ENCODE measurements at regions not wholly inside any gene's neighbourhood (a gene's known extent, or its start where the extent isn't known, plus 50 kb on each side); places are given as distances from the start of the nearest gene placed in this dataset.

GRCh38 chr2:12070581-12070980 is 324.1 kb downstream of the LPIN1 start:
- DNase-seq = no peak
- no peak for TF ChIP-seq CTCF (IDR thresholded peaks at IDR 0.05)
- no peak for TF ChIP-seq POLR2A (IDR thresholded peaks at IDR 0.05)
- Histone ChIP-seq H3K4me1 (no peaks in the 10 kb centered on the region), H3K36me3 (no peaks in the 10 kb centered on the region), H3K27ac (no peak overlapping the region), H3K27me3 (no peaks in the 10 kb centered on the region), H3K4me3 (replicated peaks in 1 of 3) (no peak overlapping the region), H3K9me3 (no peaks in the 10 kb centered on the region)
- intact Hi-C loops (cut with DNase I) = no loop called here
- WGBS, 2 donors = 95 to 96% methylated on average over 4 of the region's 4 CpGs

GRCh38 chr2:12071318-12071717 is 324.9 kb downstream of the LPIN1 start:
- intact Hi-C loops (cut with DNase I) = no loop called here
- no peak for DNase-seq

GRCh38 chr2:12073217-12073852 is 326.9 kb downstream of the LPIN1 start:
- no peak overlapping the region for H3K27ac ChIP-seq
- 93 to 95% methylated on average over 6 of the region's 6 CpGs for WGBS, 2 donors
- no peak for DNase-seq
- H3K27me3 ChIP-seq = no peaks in the 10 kb centered on the region
- no peaks in the 10 kb centered on the region for H3K36me3 ChIP-seq
- no peaks in the 10 kb centered on the region for H3K9me3 ChIP-seq
- intact Hi-C loops (cut with DNase I) = no loop called here
- no peaks in the 10 kb centered on the region for H3K4me1 ChIP-seq
- no peak overlapping the region for H3K4me3 ChIP-seq (replicated peaks in 1 of 3)
- TF ChIP-seq CTCF (IDR thresholded peaks at IDR 0.05) (no peak), POLR2A (IDR thresholded peaks at IDR 0.05) (no peak)

More at GRCh38 chr2:12071318-12071717, 324.9 kb downstream of the LPIN1 start:
- no peak overlapping the region for H3K4me3 ChIP-seq (replicated peaks in 1 of 3)
- H3K36me3 ChIP-seq = no peaks in the 10 kb centered on the region
- TF ChIP-seq CTCF (IDR thresholded peaks at IDR 0.05) (no peak), POLR2A (IDR thresholded peaks at IDR 0.05) (no peak)
- no peaks in the 10 kb centered on the region for H3K4me1 ChIP-seq
- no peak overlapping the region for H3K27ac ChIP-seq
- H3K27me3 ChIP-seq = no peaks in the 10 kb centered on the region
- H3K9me3 ChIP-seq = no peaks in the 10 kb centered on the region

- Histone ChIP-seq H3K4me1 (no peaks in the 10 kb centered on the region), H3K27me3 (no peaks in the 10 kb centered on the region), H3K27ac (no peak overlapping the region), H3K9me3 (no peaks in the 10 kb centered on the region), H3K36me3 (no peaks in the 10 kb centered on the region), H3K4me3 (replicated peaks in 1 of 3) (no peak overlapping the region)
- TF ChIP-seq POLR2A (IDR thresholded peaks at IDR 0.05) = no peak
- TF ChIP-seq CTCF (IDR thresholded peaks at IDR 0.05) = no peak
- no peak for DNase-seq
- intact Hi-C loops (cut with DNase I) = no loop called here
- 85 to 87% methylated on average over 7 of the region's 7 CpGs for WGBS, 2 donors
Measured at GRCh38 chr2:12074126-12074844, 327.9 kb downstream of the LPIN1 start.

- intact Hi-C loops (cut with DNase I) = no loop called here
- no peak overlapping the region for H3K4me3 ChIP-seq (replicated peaks in 1 of 3)
- H3K27ac ChIP-seq = no peak overlapping the region
- no peaks in the 10 kb centered on the region for H3K9me3 ChIP-seq
- no peaks in the 10 kb centered on the region for H3K36me3 ChIP-seq
- WGBS, 2 donors = 81% methylated on average over 2 of the region's 2 CpGs
- no peaks in the 10 kb centered on the region for H3K4me1 ChIP-seq
- no peak for DNase-seq
- TF ChIP-seq POLR2A (IDR thresholded peaks at IDR 0.05) (no peak), CTCF (IDR thresholded peaks at IDR 0.05) (no peak)
- H3K27me3 ChIP-seq = no peaks in the 10 kb centered on the region
Measured at GRCh38 chr2:12074845-12075217, 328.4 kb downstream of the LPIN1 start.
